ENCODE measurements at regions not wholly inside any gene's neighbourhood (a gene's known extent, or its start where the extent isn't known, plus 50 kb on each side); places are given as distances from the start of the nearest gene placed in this dataset.
"Not testable (repeated sequence)": the region's sequence is repeated elsewhere in the genome, so short reads cannot be mapped to it uniquely, and the experiment has no call there.

DNA sequence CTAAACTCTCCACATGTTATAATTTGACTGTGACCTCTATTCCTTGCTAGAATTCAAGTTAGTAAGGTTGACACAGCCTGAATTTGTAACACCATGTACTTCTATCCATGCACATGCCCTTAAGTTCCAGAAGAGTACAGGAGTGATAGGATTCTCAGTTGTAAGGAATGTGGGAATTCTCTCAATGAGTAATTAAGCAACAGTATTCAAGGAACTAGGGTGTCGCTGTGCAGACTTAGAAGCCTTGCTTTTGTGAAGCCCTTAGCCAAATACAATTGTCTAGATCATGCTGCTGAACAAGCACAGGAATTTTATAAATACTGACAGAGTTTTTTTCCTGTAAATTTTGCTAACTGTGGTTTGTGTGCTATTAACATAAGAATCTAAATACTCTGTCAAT is 276.3 kb upstream of the PTBP2 start:
- TF ChIP-seq, protein P1, sequence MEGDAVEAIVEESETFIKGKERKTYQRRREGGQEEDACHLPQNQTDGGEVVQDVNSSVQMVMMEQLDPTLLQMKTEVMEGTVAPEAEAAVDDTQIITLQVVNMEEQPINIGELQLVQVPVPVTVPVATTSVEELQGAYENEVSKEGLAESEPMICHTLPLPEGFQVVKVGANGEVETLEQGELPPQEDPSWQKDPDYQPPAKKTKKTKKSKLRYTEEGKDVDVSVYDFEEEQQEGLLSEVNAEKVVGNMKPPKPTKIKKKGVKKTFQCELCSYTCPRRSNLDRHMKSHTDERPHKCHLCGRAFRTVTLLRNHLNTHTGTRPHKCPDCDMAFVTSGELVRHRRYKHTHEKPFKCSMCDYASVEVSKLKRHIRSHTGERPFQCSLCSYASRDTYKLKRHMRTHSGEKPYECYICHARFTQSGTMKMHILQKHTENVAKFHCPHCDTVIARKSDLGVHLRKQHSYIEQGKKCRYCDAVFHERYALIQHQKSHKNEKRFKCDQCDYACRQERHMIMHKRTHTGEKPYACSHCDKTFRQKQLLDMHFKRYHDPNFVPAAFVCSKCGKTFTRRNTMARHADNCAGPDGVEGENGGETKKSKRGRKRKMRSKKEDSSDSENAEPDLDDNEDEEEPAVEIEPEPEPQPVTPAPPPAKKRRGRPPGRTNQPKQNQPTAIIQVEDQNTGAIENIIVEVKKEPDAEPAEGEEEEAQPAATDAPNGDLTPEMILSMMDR (IDR thresholded peaks at IDR 0.05; ENCODE audit: extremely low read depth, missing control alignments): no peak
- DNase-seq (ENCODE audit: low spot score): no peak

DNA sequence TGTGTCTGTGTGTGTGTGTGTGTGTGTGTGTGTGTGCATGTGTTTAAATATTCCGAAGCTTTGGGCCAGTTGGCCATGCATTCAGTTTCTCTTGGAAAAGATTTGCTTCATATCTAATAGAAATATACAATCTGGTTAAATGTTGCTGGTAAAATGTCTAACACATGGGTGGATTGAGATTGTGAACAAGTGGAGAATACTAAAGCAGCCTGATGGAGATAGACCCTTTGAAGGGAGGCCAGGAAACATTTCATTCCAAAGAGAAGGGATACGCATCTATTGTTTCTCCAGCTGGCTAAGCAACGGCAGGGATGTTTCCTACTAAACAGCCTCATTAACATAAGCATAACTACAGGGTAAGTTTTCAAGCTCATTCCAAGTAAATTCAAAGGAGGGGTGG is 257.5 kb upstream of the PTBP2 start:
- TF ChIP-seq, protein P1 (IDR thresholded peaks at IDR 0.05; ENCODE audit: extremely low read depth, missing control alignments): no peak
- no peak for DNase-seq (ENCODE audit: low spot score)

DNA sequence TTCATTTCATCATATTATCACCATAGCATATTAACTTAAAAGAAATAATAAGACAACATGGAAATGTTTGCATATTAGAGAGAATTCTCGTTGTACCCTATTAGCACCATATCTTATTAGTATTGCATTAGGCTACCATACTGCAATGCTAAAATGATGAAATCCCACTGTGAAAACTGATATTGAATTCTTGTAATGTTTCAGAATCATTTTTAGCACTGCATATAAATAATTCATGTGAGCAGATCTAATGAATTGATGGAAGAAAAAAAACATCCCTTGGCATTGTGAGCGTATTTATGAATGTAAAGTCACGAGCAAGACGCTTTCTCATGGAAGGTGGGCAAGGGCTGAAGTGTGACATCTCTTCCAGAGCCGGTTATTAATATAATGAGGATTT is 257.1 kb upstream of the PTBP2 start:
- TF ChIP-seq, protein P1 (IDR thresholded peaks at IDR 0.05; ENCODE audit: extremely low read depth, missing control alignments): no peak
- DNase-seq (ENCODE audit: low spot score): no peak

DNA sequence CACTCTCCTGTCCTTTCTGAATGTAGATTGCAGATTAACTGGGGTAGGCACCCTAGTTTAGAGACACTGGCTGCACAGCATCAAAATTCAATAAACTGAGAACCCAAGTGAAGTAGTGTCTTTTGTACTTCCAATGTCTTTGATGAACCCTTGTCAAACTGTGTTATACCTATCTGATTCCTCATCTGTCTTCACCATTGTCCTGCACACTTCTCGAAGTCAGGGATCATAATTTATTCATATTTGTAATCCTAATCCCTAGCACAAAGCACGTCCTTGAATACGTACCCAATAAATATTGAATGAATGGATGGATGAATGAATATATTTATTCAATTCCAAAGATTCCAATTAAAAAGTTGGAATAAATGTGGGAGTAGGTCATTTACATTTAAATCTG is 256.6 kb upstream of the PTBP2 start:
- no peak for DNase-seq (ENCODE audit: low spot score)
- TF ChIP-seq, protein P1 (IDR thresholded peaks at IDR 0.05; ENCODE audit: extremely low read depth, missing control alignments): no peak

DNA sequence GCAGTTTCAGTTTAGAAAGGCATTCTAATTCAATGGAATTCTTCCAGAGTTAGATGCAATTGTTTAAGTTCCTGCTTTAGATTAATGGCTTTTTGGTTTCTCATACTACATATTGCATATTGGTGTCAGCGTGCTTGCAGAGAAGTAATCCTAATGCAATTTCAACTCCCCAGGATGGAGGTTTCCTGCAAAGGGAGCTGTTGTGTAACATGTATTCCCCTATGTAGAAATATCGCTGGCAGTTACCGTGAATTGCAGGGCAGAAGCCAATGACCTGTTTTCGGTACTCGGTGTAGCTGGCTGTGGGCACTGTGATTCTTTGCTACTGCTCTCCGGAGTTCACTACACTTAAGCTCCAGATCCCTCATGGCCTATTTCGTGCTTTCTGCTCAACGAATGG is 256.1 kb upstream of the PTBP2 start:
- no peak for DNase-seq (ENCODE audit: low spot score)
- TF ChIP-seq, protein P1 (IDR thresholded peaks at IDR 0.05; ENCODE audit: extremely low read depth, missing control alignments): no peak

DNA sequence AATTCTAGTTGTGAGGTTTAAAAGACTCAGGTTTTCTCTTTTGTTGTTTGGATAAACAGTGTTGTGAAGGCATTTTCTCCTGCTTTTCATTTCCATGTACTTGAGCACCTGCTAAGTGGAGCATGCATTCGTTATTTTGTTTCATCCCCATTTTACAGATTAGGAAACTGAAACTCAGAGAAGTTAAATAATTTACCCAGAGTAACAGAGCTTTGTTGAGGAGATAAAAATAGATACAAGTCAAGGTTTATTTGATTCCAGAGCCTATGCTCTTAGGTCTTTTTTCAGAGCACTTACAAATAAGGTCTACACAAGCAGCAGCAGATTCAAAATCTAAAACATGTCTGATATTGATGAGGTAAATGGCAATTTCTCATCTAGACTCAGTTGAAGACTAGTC is 254.7 kb upstream of the PTBP2 start:
- DNase-seq (ENCODE audit: low spot score): no peak
- TF ChIP-seq, protein P1 (IDR thresholded peaks at IDR 0.05; ENCODE audit: extremely low read depth, missing control alignments): no peak

DNA sequence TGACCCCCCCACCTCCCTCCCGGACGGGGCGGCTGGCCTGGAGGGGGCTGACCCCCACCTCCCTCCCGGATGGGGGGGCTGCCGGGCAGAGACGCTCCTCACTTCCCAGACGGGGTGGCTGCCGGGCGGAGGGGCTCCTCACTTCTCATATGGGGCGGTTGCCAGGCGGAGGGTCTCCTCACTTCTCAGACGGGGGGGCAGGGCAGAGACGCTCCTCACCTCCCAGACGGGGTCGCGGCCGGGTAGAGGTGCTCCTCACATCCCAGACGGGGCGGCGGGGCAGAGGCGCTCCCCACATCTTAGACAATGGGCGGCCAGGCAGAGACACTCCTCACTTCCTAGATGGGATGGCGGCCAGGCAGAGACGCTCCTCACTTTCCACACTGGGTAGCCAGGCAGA is 251.9 kb upstream of the PTBP2 start:
- DNase-seq (ENCODE audit: low spot score): not testable (repeated sequence)

DNA sequence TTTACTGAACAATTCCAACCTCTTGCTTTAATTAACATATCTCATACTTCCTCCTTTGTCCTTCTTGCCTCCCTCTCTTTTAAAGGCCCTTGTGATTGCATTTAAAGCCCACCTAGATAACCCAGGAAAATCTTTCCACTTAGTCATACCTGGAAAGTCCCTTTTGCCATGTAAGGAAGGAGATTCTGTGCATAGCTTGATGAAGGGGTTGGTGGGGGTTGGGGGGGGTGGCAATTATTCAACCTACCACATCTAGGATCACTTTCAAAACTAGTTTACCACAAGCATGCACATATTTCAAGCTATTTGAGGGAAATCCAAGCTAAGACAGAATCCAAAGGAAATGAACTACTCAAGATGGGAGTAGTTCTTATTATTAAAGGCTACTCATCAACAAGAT is 249.1 kb upstream of the PTBP2 start:
- no peak for DNase-seq (ENCODE audit: low spot score)
- TF ChIP-seq, protein P1 (IDR thresholded peaks at IDR 0.05; ENCODE audit: extremely low read depth, missing control alignments): no peak

Measured in GM20000 (cell line).